ENCODE measurements at regions not wholly inside any gene's neighbourhood (a gene's known extent, or its start where the extent isn't known, plus 50 kb on each side); places are given as distances from the start of the nearest gene placed in this dataset.

GRCh38 chr2:107148496-107148895 is 262.5 kb upstream of the ST6GAL2 start:
- Histone ChIP-seq H3K36me3 (ENCODE audit: control insufficient read depth, insufficient read depth, low read length) (no peaks in the 10 kb centered on the region), H3K27me3 (replicated peaks; ENCODE audit: control insufficient read depth, insufficient read depth, low read length) (no peaks in the 10 kb centered on the region), H3K4me3 (ENCODE audit: low read depth, low read length) (no peak overlapping the region), H3K9me3 (0 out of 2 replicates have a peak, but pooled peaks cover 6% of the 10 kb centered on the region), H3K4me1 (no peaks in the 10 kb centered on the region)
- no TSS peak for BruUV-seq (replicated peaks)
- Mint-ChIP-seq H3K4me3 (ENCODE audit: unreplicated experiment) (no peak overlapping the region), H3K36me3 (ENCODE audit: insufficient read depth, unreplicated experiment) (no peaks in the 10 kb centered on the region), H3K4me1 (ENCODE audit: low read depth, unreplicated experiment) (no peaks in the 10 kb centered on the region), H3K27me3 (ENCODE audit: insufficient read depth, unreplicated experiment) (peaks cover 5% of the 10 kb centered on the region), H3K27ac (ENCODE audit: unreplicated experiment) (no peak overlapping the region), H3K9me3 (ENCODE audit: unreplicated experiment) (peaks cover 8% of the 10 kb centered on the region)
- no peak for TF ChIP-seq CTCF (IDR thresholded peaks at IDR 0.05; ENCODE audit: insufficient read depth in 1 of 2, low read depth in 1 of 2, low read length in 1 of 2, severe bottlenecking in 1 of 2, unreplicated experiment in 1 of 2)
- DNase-seq: no peak
- ChIA-PET POLR2A (interaction anchor here (0.6 kb wide), 1 partner anchor 133 kb away, joined by 3 read pairs; no protein-coding TSS in a partner anchor), CTCF (no interaction called here)
- intact Hi-C loops (cut with micrococcal nuclease; ENCODE audit: unreplicated experiment): no loop called here

- no peak for DNase-seq
- H3K4me3 Mint-ChIP-seq (ENCODE audit: unreplicated experiment): no peak overlapping the region
- ChIA-PET POLR2A (no interaction called here), CTCF (no interaction called here)
- no peak overlapping the region for H3K4me3 ChIP-seq (ENCODE audit: low read depth, low read length)
- H3K4me1 Mint-ChIP-seq (ENCODE audit: low read depth, unreplicated experiment): no peaks in the 10 kb centered on the region
- peaks cover 7% of the 10 kb centered on the region for H3K27me3 Mint-ChIP-seq (ENCODE audit: insufficient read depth, unreplicated experiment)
- H3K4me1 ChIP-seq: no peaks in the 10 kb centered on the region
- intact Hi-C loops (cut with micrococcal nuclease; ENCODE audit: unreplicated experiment): no loop called here
- no peaks in the 10 kb centered on the region for H3K9me3 ChIP-seq
- no peaks in the 10 kb centered on the region for H3K36me3 Mint-ChIP-seq (ENCODE audit: insufficient read depth, unreplicated experiment)
- no peak for TF ChIP-seq CTCF (IDR thresholded peaks at IDR 0.05; ENCODE audit: insufficient read depth in 1 of 2, low read depth in 1 of 2, low read length in 1 of 2, severe bottlenecking in 1 of 2, unreplicated experiment in 1 of 2)
- no TSS peak for BruUV-seq (replicated peaks)
- H3K27ac Mint-ChIP-seq (ENCODE audit: unreplicated experiment): no peak overlapping the region
- no peaks in the 10 kb centered on the region for H3K9me3 Mint-ChIP-seq (ENCODE audit: unreplicated experiment)
- H3K27me3 ChIP-seq (replicated peaks; ENCODE audit: control insufficient read depth, insufficient read depth, low read length): no peaks in the 10 kb centered on the region
- no peaks in the 10 kb centered on the region for H3K36me3 ChIP-seq (ENCODE audit: control insufficient read depth, insufficient read depth, low read length)
Observed at GRCh38 chr2:107160640-107161239, 274.8 kb upstream of the ST6GAL2 start.

- H3K4me3 Mint-ChIP-seq (ENCODE audit: unreplicated experiment): no peak overlapping the region
- intact Hi-C loops (cut with micrococcal nuclease; ENCODE audit: unreplicated experiment): no loop called here
- Histone ChIP-seq H3K36me3 (ENCODE audit: control insufficient read depth, insufficient read depth, low read length) (no peaks in the 10 kb centered on the region), H3K4me3 (ENCODE audit: low read depth, low read length) (no peak overlapping the region), H3K27me3 (replicated peaks; ENCODE audit: control insufficient read depth, insufficient read depth, low read length) (no peaks in the 10 kb centered on the region), H3K9me3 (no peaks in the 10 kb centered on the region; the same call in 1 of the 2 replicates), H3K4me1 (no peaks in the 10 kb centered on the region)
- H3K27me3 Mint-ChIP-seq (ENCODE audit: insufficient read depth, unreplicated experiment): no peaks in the 10 kb centered on the region
- H3K4me1 Mint-ChIP-seq (ENCODE audit: low read depth, unreplicated experiment): no peaks in the 10 kb centered on the region
- no peak overlapping the region for H3K27ac Mint-ChIP-seq (ENCODE audit: unreplicated experiment)
- BruUV-seq (replicated peaks): no TSS peak
- ChIA-PET CTCF (no interaction called here), POLR2A (no interaction called here)
- no peaks in the 10 kb centered on the region for H3K36me3 Mint-ChIP-seq (ENCODE audit: insufficient read depth, unreplicated experiment)
- no peak for TF ChIP-seq CTCF (IDR thresholded peaks at IDR 0.05; ENCODE audit: insufficient read depth in 1 of 2, low read depth in 1 of 2, low read length in 1 of 2, severe bottlenecking in 1 of 2, unreplicated experiment in 1 of 2)
- no peaks in the 10 kb centered on the region for H3K9me3 Mint-ChIP-seq (ENCODE audit: unreplicated experiment)
- DNase-seq: no peak
Observed at GRCh38 chr2:107168141-107168540, 282.2 kb upstream of the ST6GAL2 start.
